Left lung (tissue), 4 donors: ENCODE measurements at regions not wholly inside any gene's neighbourhood (a gene's known extent, or its start where the extent isn't known, plus 50 kb on each side); places are given as distances from the start of the nearest gene placed in this dataset.

Experiments
- ATAC-seq: fragments of 200-7000 bp; cut with Tn5 transposase; one replicate; pipeline ENCODE4 v1.9.1; 2020; ENCODE audit warnings: moderate library complexity
- DNase-seq, 4 donors: peaks; one replicate each; pipeline ENCODE4 v3.0.0-alpha.2; 2013 to 2020
- H3K27ac ChIP-seq, 2 donors: fragments of 200-600 bp; sonication (generic) in 1 of 2; one replicate each; pipeline versions ENCODE4 v1.5.0 to v1.8.0; 2020 to 2021
- H3K27me3 ChIP-seq, 2 donors: fragments of 200-600 bp; sonication (generic) in 1 of 2; one replicate each; pipeline versions ENCODE4 v1.5.0 to v1.8.0; 2020 to 2021
- H3K36me3 ChIP-seq, 2 donors: fragments of 200-600 bp; sonication (generic) in 1 of 2; one replicate each; pipeline versions ENCODE4 v1.5.0 to v1.8.0; 2020 to 2021
- H3K4me1 ChIP-seq, 2 donors: fragments of 200-600 bp; one replicate each; pipeline ENCODE4 v1.8.0; 2021
- H3K4me3 ChIP-seq, 2 donors: fragments of 200-600 bp; sonication (generic) in 1 of 2; one replicate each; pipeline versions ENCODE4 v1.5.0 to v1.8.0; 2020 to 2021; ENCODE audit warnings: mild to moderate bottlenecking in 1 of 2
- H3K9me3 ChIP-seq, 2 donors: fragments of 200-600 bp; sonication (generic) in 1 of 2; one replicate each; pipeline versions ENCODE4 v1.5.0 to v1.8.0; 2020 to 2021
- intact Hi-C, 2 donors: fragments of 100-400 bp; cut with DNase I; formaldehyde crosslinking; loops; one replicate each; pipeline versions ENCODE4 v1.11.2 to v1.14.2; 2022
- TF ChIP-seq, protein P1 (sequence below), 2 donors: fragments of 200-600 bp; sonication (generic) in 1 of 2; IDR thresholded peaks; one replicate each; pipeline versions ENCODE4 v1.5.0 to v1.8.0; 2021; ENCODE audit warnings: antibody characterized with exemption in 2 of 2
- donor health status: DM: no; HTN: yes; CAD: no.
- donor health status: DM: no; HTN: no; CAD: no.

DNA sequence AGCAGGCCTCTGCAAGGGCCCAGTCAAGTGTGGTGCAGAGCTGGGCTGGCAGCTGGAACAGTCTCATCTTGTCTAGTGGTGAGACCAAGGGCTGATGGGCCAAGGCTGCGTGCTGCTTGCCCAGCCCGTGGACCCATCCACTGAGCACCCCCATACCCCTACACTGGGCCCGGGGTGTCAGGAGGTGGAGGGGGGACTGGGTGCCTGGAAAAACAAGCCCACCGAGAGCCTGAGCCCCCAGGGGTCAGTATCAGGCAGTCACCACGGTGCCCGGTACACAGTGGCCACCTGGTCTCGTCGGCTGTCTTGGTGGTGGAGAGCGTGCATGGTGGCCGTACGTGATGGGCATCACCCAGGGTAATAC lies 238.3 kb downstream of the SEC14L1 start:
- ATAC-seq (no peak), DNase-seq (no peak)
- H3K27me3 ChIP-seq, result no peaks in the 10 kb centered on the region
- intact Hi-C loops, result no loop called here
- TF ChIP-seq, protein P1, sequence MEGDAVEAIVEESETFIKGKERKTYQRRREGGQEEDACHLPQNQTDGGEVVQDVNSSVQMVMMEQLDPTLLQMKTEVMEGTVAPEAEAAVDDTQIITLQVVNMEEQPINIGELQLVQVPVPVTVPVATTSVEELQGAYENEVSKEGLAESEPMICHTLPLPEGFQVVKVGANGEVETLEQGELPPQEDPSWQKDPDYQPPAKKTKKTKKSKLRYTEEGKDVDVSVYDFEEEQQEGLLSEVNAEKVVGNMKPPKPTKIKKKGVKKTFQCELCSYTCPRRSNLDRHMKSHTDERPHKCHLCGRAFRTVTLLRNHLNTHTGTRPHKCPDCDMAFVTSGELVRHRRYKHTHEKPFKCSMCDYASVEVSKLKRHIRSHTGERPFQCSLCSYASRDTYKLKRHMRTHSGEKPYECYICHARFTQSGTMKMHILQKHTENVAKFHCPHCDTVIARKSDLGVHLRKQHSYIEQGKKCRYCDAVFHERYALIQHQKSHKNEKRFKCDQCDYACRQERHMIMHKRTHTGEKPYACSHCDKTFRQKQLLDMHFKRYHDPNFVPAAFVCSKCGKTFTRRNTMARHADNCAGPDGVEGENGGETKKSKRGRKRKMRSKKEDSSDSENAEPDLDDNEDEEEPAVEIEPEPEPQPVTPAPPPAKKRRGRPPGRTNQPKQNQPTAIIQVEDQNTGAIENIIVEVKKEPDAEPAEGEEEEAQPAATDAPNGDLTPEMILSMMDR (IDR thresholded peaks at IDR 0.05), result no peak
- H3K27ac ChIP-seq, result no peak overlapping the region
- H3K36me3 ChIP-seq, result no peaks in the 10 kb centered on the region
- no peaks in the 10 kb centered on the region for H3K9me3 ChIP-seq
- H3K4me1 ChIP-seq, result peaks cover 63 to 95% of the 10 kb centered on the region in 2 donors
- H3K4me3 ChIP-seq, result no peak overlapping the region

DNA sequence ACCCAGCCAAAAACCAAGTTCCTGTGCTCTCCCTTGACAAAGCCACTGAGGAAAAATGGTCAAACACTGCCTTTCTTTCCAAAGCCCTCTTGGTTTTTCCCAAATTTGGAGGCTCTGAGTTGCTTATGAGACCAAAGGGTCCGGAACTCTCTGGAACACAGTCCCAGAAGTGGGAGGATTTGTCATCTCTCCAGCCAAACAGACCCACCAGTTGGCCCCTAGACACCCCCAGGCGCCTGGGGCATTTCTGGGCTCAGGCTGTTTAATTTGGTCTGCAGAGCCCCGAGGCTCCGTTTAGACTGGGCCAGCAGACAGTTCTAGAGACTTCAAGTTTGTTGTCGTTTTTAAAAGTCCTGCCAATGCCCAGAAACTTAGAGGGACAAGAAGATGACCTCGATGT lies 239.1 kb downstream of the SEC14L1 start:
- H3K4me3 ChIP-seq, result no peak overlapping the region
- intact Hi-C loops, result no loop called here

DNA sequence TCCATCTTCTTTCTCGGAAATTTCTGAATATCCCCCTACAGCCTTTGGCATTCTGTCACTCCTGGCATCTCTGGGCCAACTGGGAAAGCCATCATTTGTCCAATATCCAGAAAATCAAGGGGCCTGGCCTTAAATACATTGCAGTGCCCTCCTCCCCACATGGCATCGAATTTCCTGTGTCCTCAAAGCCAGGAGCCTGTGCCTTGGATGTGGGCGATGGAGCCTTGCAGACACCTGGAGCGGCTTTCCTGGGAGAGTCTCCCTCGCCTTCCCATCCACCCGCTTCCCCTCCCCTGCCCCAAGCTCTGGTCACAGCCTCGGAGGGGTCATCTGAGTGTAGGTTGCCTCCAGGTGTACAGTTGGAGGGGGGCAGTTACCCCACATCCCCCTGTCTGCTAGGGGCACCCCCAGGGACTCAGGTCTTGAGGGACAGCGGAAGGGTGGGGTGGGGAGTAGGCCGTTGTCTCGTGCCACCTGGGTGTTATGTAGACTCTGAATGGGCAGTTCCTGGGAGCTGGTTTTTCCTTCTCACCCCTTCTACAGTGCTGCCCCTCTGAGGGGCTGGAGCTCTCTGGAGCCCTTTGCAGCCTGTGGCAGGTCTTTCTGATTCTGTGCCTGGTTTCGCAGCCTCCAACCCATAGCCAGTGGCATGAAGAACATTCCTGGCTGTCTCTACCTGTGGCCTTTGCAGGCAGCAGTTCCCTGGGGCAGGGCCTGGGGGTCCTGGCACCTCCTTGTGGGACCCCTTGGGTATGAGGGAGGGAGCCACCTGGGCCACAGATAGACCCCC lies 239.8 kb downstream of the SEC14L1 start:
- Histone ChIP-seq H3K9me3 (no peaks in the 10 kb centered on the region), H3K27ac (peak overlapping the region; percentile 15 to 65), H3K4me1 (peaks cover 57 to 93% of the 10 kb centered on the region in 2 donors), H3K36me3 (no peaks in the 10 kb centered on the region), H3K27me3 (no peaks in the 10 kb centered on the region), H3K4me3 (no peak overlapping the region)
- DNase-seq, result no peak
- TF ChIP-seq, protein P1 (IDR thresholded peaks at IDR 0.05), result no peak
- ATAC-seq, result no peak
- intact Hi-C loops, result no loop called here

More for the DNA sequence above, 239.1 kb downstream of the SEC14L1 start:
- Histone ChIP-seq H3K4me1 (peaks cover 62 to 93% of the 10 kb centered on the region in 2 donors), H3K27me3 (no peaks in the 10 kb centered on the region), H3K9me3 (no peaks in the 10 kb centered on the region), H3K27ac (peak overlapping the region in 1 of 2 donors; percentile 65), H3K36me3 (no peaks in the 10 kb centered on the region)
- DNase-seq, result no peak
- TF ChIP-seq, protein P1 (IDR thresholded peaks at IDR 0.05), result no peak
- ATAC-seq, result no peak

DNA sequence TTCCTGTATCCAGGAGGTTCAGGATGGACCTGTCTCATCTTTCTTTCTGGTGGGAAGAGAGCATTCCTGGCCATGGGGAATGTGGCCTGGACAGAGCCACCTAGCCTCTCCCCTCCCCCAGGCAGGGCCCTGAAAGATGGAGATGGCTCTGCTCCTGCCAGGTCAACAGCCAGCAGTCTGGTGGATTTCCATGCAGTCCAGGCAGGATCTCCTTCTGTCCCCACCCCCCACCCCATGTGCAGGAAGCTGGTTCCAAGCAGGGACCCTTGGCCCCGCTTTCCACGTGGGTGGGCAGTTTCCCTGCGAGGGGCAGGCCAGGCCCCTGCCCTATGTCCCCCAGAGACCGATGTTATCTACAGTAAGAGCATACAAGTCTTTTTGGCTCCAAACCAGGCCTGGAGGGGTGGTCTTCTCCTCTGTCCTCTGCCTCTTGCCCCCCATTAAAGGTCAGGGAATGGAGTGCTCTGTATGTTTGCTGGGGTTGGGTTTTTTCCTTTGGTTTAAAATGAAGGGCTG lies 240.5 kb downstream of the SEC14L1 start:
- Histone ChIP-seq H3K4me1 (peaks cover 57 to 93% of the 10 kb centered on the region in 2 donors), H3K27ac (no peak overlapping the region), H3K27me3 (no peaks in the 10 kb centered on the region), H3K9me3 (no peaks in the 10 kb centered on the region), H3K36me3 (no peaks in the 10 kb centered on the region), H3K4me3 (no peak overlapping the region)
- no peak for DNase-seq
- intact Hi-C loops, result no loop called here
- ATAC-seq, result no peak
- TF ChIP-seq, protein P1 (IDR thresholded peaks at IDR 0.05), result no peak

DNA sequence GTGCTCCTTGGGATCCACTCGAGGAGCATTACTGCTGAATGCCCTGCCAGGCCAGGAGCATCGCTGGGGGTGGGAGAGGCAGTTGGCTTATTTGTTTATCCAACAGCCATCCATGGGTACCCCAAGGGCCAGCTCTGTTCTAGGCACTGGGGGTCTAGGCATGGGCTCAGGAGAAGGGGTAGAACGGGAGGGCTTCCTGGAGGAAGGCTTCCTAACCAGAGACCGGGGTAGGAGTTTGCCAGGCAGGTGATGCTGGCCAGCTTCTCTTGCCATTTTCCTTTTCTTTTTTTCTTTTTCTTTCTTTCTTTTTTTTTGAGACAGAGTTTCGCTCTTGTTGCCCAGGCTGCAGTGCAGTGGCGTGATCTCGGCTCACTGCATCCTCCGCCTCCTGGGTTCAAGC lies 241.0 kb downstream of the SEC14L1 start:
- Histone ChIP-seq H3K27me3 (no peaks in the 10 kb centered on the region), H3K4me3 (no peak overlapping the region), H3K27ac (no peak overlapping the region), H3K9me3 (no peaks in the 10 kb centered on the region), H3K36me3 (no peaks in the 10 kb centered on the region), H3K4me1 (peaks cover 57 to 93% of the 10 kb centered on the region in 2 donors)
- intact Hi-C loops, result no loop called here
- no peak for ATAC-seq
- TF ChIP-seq, protein P1 (IDR thresholded peaks at IDR 0.05), result no peak
- no peak for DNase-seq
